Stomach (tissue), 8 donors: ENCODE measurements at regions not wholly inside any gene's neighbourhood (a gene's known extent, or its start where the extent isn't known, plus 50 kb on each side); places are given as distances from the start of the nearest gene placed in this dataset.

Source experiments
- DNase-seq, 2 donors: peaks; one replicate each; pipeline versions ENCODE4 v3.0.0 to v3.0.0-alpha.2; 2013 to 2019
- H3K27ac ChIP-seq, 5 donors: fragments of 200-600 bp in 4 of 5; sonication (generic) in 4 of 5; one replicate each; pipeline ENCODE4 v1.5.1; 2013 to 2019; ENCODE audit warnings: mild to moderate bottlenecking in 1 of 5, moderate library complexity in 1 of 5
- H3K27me3 ChIP-seq, 3 donors: fragments of 200-600 bp; sonication (generic); one replicate each; pipeline ENCODE4 v1.5.1; 2017 to 2019; ENCODE audit warnings: mixed run types in 1 of 3
- H3K36me3 ChIP-seq, 4 donors: fragments of 200-600 bp; sonication (generic); 1 replicate in 3 of 4; 2 replicates in 1 of 4; pipeline ENCODE4 v1.5.1; 2016 to 2019
- H3K4me1 ChIP-seq, 4 donors: fragments of 200-600 bp; sonication (generic); one replicate each; pipeline ENCODE4 v1.5.1; 2016 to 2019
- H3K4me3 ChIP-seq, 4 donors: fragments of 200-600 bp; sonication (generic) in 3 of 4; one replicate each; pipeline ENCODE4 v1.5.1; 2016 to 2019; ENCODE audit warnings: mild to moderate bottlenecking in 1 of 4
- H3K9me3 ChIP-seq, 4 donors: fragments of 200-600 bp; sonication (generic); one replicate each; pipeline ENCODE4 v1.5.1; 2016 to 2019
- CTCF ChIP-seq, 7 experiments: fragments of 450-650 bp in 4 of 7; fragments of 200-600 bp in 3 of 7; sonication (generic) in 3 of 7; IDR thresholded peaks; one replicate each; pipeline ENCODE4 v1.5.1; 2016 to 2019; ENCODE audit warnings: antibody characterized with exemption in 7 of 7, control low read depth in 2 of 7, mild to moderate bottlenecking in 1 of 7
- EP300 ChIP-seq: sonication (generic); formaldehyde crosslinking; IDR thresholded peaks from one replicate; pipeline ENCODE4 v1.6.1; 2017; ENCODE audit warnings: antibody characterized with exemption
- POLR2A ChIP-seq, 4 donors: fragments of 450-650 bp; IDR thresholded peaks; one replicate each; pipeline ENCODE4 v1.6.1; 2016; ENCODE audit warnings: antibody characterized with exemption in 4 of 4, control low read depth in 2 of 4, mild to moderate bottlenecking in 1 of 4, moderate library complexity in 1 of 4
- POLR2AphosphoS5 ChIP-seq, 3 donors: sonication (generic); formaldehyde crosslinking; IDR thresholded peaks; one replicate each; pipeline ENCODE4 v1.6.1; 2016; ENCODE audit warnings: antibody characterized with exemption in 3 of 3
- WGBS, 5 donors: extraction: QIAGEN DNeasy Blood & Tissue Kit in 3 of 5; methylation state at CpG; one replicate each; pipeline versions ENCODE4 v1.1.5 to v1.1.7; 2013 to 2018; 5-methylcytosine and 5-hydroxymethylcytosine counted together
- intact Hi-C: fragments of 100-400 bp; cut with DNase I; formaldehyde crosslinking; loops from one replicate; pipeline ENCODE4 v1.15.1; 2023; ENCODE audit warnings: low total_unique reads
- donor health status: healthy with polysubstance abuse.
- donor health status: Bipolar disorder and iron deficiency.
- donor health status: healthy.

- Histone ChIP-seq H3K27me3 (peaks cover 0 to 20% (median 10%) of the 10 kb centered on the region in 3 donors), H3K27ac (no peak overlapping the region), H3K36me3 (no peaks in the 10 kb centered on the region), H3K4me1 (peaks cover 7 to 12% (median 11%) of the 10 kb centered on the region in 4 donors), H3K9me3 (no peaks in the 10 kb centered on the region), H3K4me3 (no peak overlapping the region)
- WGBS, 5 donors, result 80 to 90% (median 83%) methylated on average over 17 of the region's 17 CpGs
- TF ChIP-seq EP300, result no peak
- intact Hi-C loops, result no loop called here
- no peak for DNase-seq
These were observed 156.9 kb upstream of the GLI2 start for GRCh38 chr2:120578576-120579352.

- Histone ChIP-seq H3K4me3 (no peak overlapping the region), H3K27ac (no peak overlapping the region), H3K27me3 (peaks cover 0 to 27% (median 10%) of the 10 kb centered on the region in 3 donors), H3K4me1 (peaks cover 7 to 12% (median 11%) of the 10 kb centered on the region in 4 donors), H3K36me3 (no peaks in the 10 kb centered on the region), H3K9me3 (no peaks in the 10 kb centered on the region)
- no peak for DNase-seq
- WGBS, 5 donors, result 81 to 85% (median 83%) methylated on average over 11 of the region's 11 CpGs
- intact Hi-C loops, result no loop called here
- TF ChIP-seq EP300 (no peak), POLR2AphosphoS5 (IDR thresholded peaks at IDR 0.05) (no peak), CTCF (IDR thresholded peaks at IDR 0.05) (no peak), POLR2A (IDR thresholded peaks at IDR 0.05) (no peak)
These were observed 155.6 kb upstream of the GLI2 start for GRCh38 chr2:120579916-120580685.

- WGBS, 5 donors, result 47 to 63% (median 50%) methylated on average over 17 to 18 of the region's 18 CpGs
- DNase-seq, result peak in 1 of 2 donors; percentile 60
- Histone ChIP-seq H3K27ac (no peak overlapping the region), H3K4me3 (no peak overlapping the region), H3K27me3 (peaks cover 0 to 30% (median 10%) of the 10 kb centered on the region in 3 donors), H3K4me1 (peaks cover 7 to 12% (median 11%) of the 10 kb centered on the region in 4 donors), H3K9me3 (no peaks in the 10 kb centered on the region), H3K36me3 (no peaks in the 10 kb centered on the region)
- TF ChIP-seq EP300 (no peak), CTCF (IDR thresholded peaks at IDR 0.05) (no peak), POLR2AphosphoS5 (IDR thresholded peaks at IDR 0.05) (no peak), POLR2A (IDR thresholded peaks at IDR 0.05) (no peak)
- intact Hi-C loops, result no loop called here
These were observed 155.0 kb upstream of the GLI2 start for GRCh38 chr2:120580709-120581108.

- no peak for TF ChIP-seq EP300
- no peak for TF ChIP-seq POLR2A (IDR thresholded peaks at IDR 0.05)
- TF ChIP-seq CTCF (IDR thresholded peaks at IDR 0.05), result no peak
- TF ChIP-seq POLR2AphosphoS5 (IDR thresholded peaks at IDR 0.05), result no peak
- intact Hi-C loops, result no loop called here
- no peak for DNase-seq
- WGBS, 5 donors, result 91 to 99% (median 93%) methylated on average over 5 of the region's 5 CpGs
- Histone ChIP-seq H3K27me3 (peaks cover 0 to 36% (median 21%) of the 10 kb centered on the region in 3 donors), H3K4me1 (peaks cover 9 to 14% (median 13%) of the 10 kb centered on the region in 4 donors), H3K4me3 (no peak overlapping the region), H3K27ac (no peak overlapping the region), H3K36me3 (no peaks in the 10 kb centered on the region), H3K9me3 (no peaks in the 10 kb centered on the region)
These were observed 152.5 kb upstream of the GLI2 start for GRCh38 chr2:120583121-120583520.
